OCI-LY3 (cell line): ENCODE measurements at regions not wholly inside any gene's neighbourhood (a gene's known extent, or its start where the extent isn't known, plus 50 kb on each side); places are given as distances from the start of the nearest gene placed in this dataset.

Source experiments
- H2AFZ ChIP-seq: fragments of 200-600, 300-600 bp; shearing (Covaris generic); 2 replicates; pipeline ENCODE4 v1.6.0; 2014; ENCODE audit warnings: antibody characterized with exemption, low read depth, low read length
- H3K27ac ChIP-seq: fragments of 200-600, 300-600 bp; sonication (generic); 2 replicates; pipeline ENCODE4 v1.5.1; 2014; ENCODE audit warnings: mild to moderate bottlenecking, low read length, moderate library complexity, mixed read lengths
- H3K27me3 ChIP-seq: fragments of 200-600, 300-600 bp; sonication (generic); 2 replicates; pipeline ENCODE4 v1.6.1; 2014; ENCODE audit warnings: low read depth, low read length, mixed read lengths
- H3K36me3 ChIP-seq: fragments of 200-600, 300-600 bp; sonication (generic); replicated peaks from 2 replicates; pipeline ENCODE3; 2014; ENCODE audit warnings: low read depth, low read length, mixed read lengths
- H3K4me1 ChIP-seq: fragments of 300-600, 200-600 bp; sonication (generic); 2 replicates; pipeline ENCODE4 v1.6.1; 2014; ENCODE audit warnings: low read length, mixed read lengths
- H3K4me2 ChIP-seq: fragments of 200-600, 300-600 bp; sonication (generic); 2 replicates; pipeline ENCODE4 v1.6.1; 2014; ENCODE audit warnings: low read length, mixed read lengths
- H3K4me3 ChIP-seq: fragments of 300-600, 200-600 bp; sonication (generic); 2 replicates; pipeline ENCODE4 v1.5.1; 2014; ENCODE audit warnings: antibody characterized with exemption, mild to moderate bottlenecking, low read length, moderate library complexity
- H3K79me2 ChIP-seq: fragments of 300-600, 200-600 bp; shearing (Covaris generic); 2 replicates; pipeline ENCODE4 v1.6.1; 2014; ENCODE audit warnings: mild to moderate bottlenecking, low read length, mixed read lengths
- H3K9ac ChIP-seq: fragments of 300-600, 200-600 bp; shearing (Covaris generic); 2 replicates; pipeline ENCODE4 v1.6.0; 2014; ENCODE audit warnings: mild to moderate bottlenecking, low read length, moderate library complexity
- H3K9me3 ChIP-seq: fragments of 200-600, 300-600 bp; shearing (Covaris generic); 2 replicates; pipeline ENCODE4 v1.6.1; 2014; ENCODE audit warnings: low read length, mixed read lengths; ENCODE audit not compliant: insufficient read depth
- H4K20me1 ChIP-seq: fragments of 200-600, 300-600 bp; sonication (generic); 2 replicates; pipeline ENCODE4 v1.6.1; 2016; ENCODE audit warnings: low read length, mixed read lengths; ENCODE audit not compliant: insufficient read depth
- CTCF ChIP-seq: fragments of 200-600, 300-600 bp; sonication (generic); IDR thresholded peaks from 2 replicates; pipeline ENCODE4 v1.5.1; 2014; ENCODE audit warnings: antibody characterized with exemption, low read length, low read depth
- EZH2phosphoT487 ChIP-seq: fragments of 200-600 bp; shearing (Covaris generic); IDR thresholded peaks from 2 replicates; pipeline ENCODE4 v1.6.1; 2018; ENCODE audit warnings: antibody characterized with exemption, mixed run types, low read depth

- Histone ChIP-seq H4K20me1 (no peaks in the 10 kb centered on the region), H3K9me3 (no peaks in the 10 kb centered on the region), H3K4me2 (no peak overlapping the region), H3K79me2 (no peaks in the 10 kb centered on the region), H2AFZ (no peak overlapping the region), H3K27me3 (no peaks in the 10 kb centered on the region), H3K4me1 (no peaks in the 10 kb centered on the region), H3K36me3 (no peaks in the 10 kb centered on the region), H3K4me3 (no peak overlapping the region), H3K9ac (no peak overlapping the region), H3K27ac (no peak overlapping the region)
- no peak for TF ChIP-seq EZH2phosphoT487
These were observed 363.1 kb downstream of the GATA3 start for GRCh38 chr10:8417631-8418030.

- Histone ChIP-seq H3K4me1 (no peaks in the 10 kb centered on the region), H3K27me3 (no peaks in the 10 kb centered on the region), H4K20me1 (no peaks in the 10 kb centered on the region), H3K36me3 (no peaks in the 10 kb centered on the region), H3K9me3 (no peaks in the 10 kb centered on the region), H2AFZ (no peak overlapping the region), H3K4me3 (no peak overlapping the region), H3K4me2 (no peak overlapping the region), H3K9ac (no peak overlapping the region), H3K27ac (no peak overlapping the region), H3K79me2 (no peaks in the 10 kb centered on the region)
- TF ChIP-seq CTCF (no peak), EZH2phosphoT487 (no peak)
These were observed 364.1 kb downstream of the GATA3 start for GRCh38 chr10:8418631-8419030.

- Histone ChIP-seq H3K27ac (no peak overlapping the region), H3K4me1 (no peaks in the 10 kb centered on the region), H3K27me3 (no peaks in the 10 kb centered on the region), H3K9me3 (no peaks in the 10 kb centered on the region), H3K4me2 (no peak overlapping the region), H3K36me3 (no peaks in the 10 kb centered on the region), H3K9ac (no peak overlapping the region), H2AFZ (no peak overlapping the region), H4K20me1 (no peaks in the 10 kb centered on the region), H3K4me3 (no peak overlapping the region), H3K79me2 (no peaks in the 10 kb centered on the region)
- TF ChIP-seq CTCF (no peak), EZH2phosphoT487 (no peak)
These were observed 365.7 kb downstream of the GATA3 start for GRCh38 chr10:8420182-8420581.

GRCh38 chr10:8424555-8425211, 370.2 kb downstream of the GATA3 start:
- TF ChIP-seq EZH2phosphoT487: no peak
- no peak for TF ChIP-seq CTCF
- no peak overlapping the region for H3K27ac ChIP-seq
- no peaks in the 10 kb centered on the region for H3K79me2 ChIP-seq
- no peak overlapping the region for H2AFZ ChIP-seq
- H3K4me1 ChIP-seq: no peaks in the 10 kb centered on the region
- no peak overlapping the region for H3K9ac ChIP-seq
- H3K27me3 ChIP-seq: no peaks in the 10 kb centered on the region
- H3K36me3 ChIP-seq: no peaks in the 10 kb centered on the region
- H3K9me3 ChIP-seq: no peaks in the 10 kb centered on the region
- no peaks in the 10 kb centered on the region for H4K20me1 ChIP-seq
- no peak overlapping the region for H3K4me3 ChIP-seq
- no peak overlapping the region for H3K4me2 ChIP-seq
